ENCODE measurements at regions not wholly inside any gene's neighbourhood (a gene's known extent, or its start where the extent isn't known, plus 50 kb on each side); places are given as distances from the start of the nearest gene placed in this dataset.

DNA sequence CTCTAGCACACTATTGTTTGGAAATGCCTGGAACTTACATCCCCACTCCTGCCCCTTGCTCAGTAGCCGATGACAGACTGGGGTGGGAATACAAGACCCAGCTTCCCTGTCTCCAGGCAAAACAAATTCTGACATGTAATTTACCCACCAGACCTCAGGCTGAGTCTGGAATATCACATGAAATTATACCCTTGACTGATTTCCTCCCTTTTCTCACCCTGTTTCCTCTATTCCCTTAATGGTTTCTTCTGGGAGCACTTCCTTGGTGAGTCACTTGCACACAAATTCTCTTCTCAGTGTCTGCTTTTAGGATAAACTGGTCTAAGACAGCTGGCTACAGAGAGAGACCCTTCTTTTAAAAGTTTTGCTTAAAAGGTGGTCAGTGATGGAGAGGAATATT, 65.8 kb upstream of the DIPK2B start (continued):
- TF ChIP-seq ZNF10 (tag by site-specific recombination; IDR thresholded peaks at IDR 0.05), result no peak
- TF ChIP-seq, protein P1, sequence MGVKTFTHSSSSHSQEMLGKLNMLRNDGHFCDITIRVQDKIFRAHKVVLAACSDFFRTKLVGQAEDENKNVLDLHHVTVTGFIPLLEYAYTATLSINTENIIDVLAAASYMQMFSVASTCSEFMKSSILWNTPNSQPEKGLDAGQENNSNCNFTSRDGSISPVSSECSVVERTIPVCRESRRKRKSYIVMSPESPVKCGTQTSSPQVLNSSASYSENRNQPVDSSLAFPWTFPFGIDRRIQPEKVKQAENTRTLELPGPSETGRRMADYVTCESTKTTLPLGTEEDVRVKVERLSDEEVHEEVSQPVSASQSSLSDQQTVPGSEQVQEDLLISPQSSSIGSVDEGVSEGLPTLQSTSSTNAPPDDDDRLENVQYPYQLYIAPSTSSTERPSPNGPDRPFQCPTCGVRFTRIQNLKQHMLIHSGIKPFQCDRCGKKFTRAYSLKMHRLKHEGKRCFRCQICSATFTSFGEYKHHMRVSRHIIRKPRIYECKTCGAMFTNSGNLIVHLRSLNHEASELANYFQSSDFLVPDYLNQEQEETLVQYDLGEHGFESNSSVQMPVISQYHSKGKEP (tag by site-specific recombination; IDR thresholded peaks at IDR 0.05), result no peak

DNA sequence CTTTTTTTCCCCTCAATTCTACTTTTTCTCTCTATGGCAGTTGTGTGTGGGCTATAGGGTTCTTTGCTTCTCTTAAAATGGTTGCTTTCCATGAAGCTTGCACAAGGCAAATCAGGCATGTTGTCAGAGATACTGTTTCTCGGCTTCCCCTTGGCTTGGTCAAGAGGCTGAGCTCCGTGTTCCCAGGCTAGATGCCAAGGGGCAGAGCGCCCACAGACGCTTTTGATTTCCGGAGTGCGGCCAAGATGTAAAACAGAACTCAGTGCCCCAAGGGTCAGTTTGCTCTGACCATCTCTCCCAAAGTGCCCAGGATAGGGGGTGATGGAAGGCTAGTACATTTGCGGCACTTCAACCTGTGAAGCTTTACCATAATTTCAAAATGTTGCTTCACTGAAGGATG, 64.2 kb upstream of the DIPK2B start:
- Histone ChIP-seq H3K36me3 (ENCODE audit: control insufficient read depth in 2 of 2, insufficient read depth in 1 of 2, low read length in 2 of 2) (no peaks in the 10 kb centered on the region), H3K27ac (ENCODE audit: extremely low read depth, low read depth, low read length) (no peak overlapping the region), H3K4me1 (ENCODE audit: control insufficient read depth, insufficient read depth, low read length) (no peaks in the 10 kb centered on the region), H3K9me3 (ENCODE audit: control insufficient read depth, insufficient read depth, low read depth, low read length) (no peaks in the 10 kb centered on the region; the same call in 1 of the 2 replicates), H3K4me3 (ENCODE audit: low read depth, low read length) (no peak overlapping the region)
- no peak for TF ChIP-seq KLF7 (tag by site-specific recombination; IDR thresholded peaks at IDR 0.05; ENCODE audit: borderline replicate concordance)
- TF ChIP-seq, protein P2, sequence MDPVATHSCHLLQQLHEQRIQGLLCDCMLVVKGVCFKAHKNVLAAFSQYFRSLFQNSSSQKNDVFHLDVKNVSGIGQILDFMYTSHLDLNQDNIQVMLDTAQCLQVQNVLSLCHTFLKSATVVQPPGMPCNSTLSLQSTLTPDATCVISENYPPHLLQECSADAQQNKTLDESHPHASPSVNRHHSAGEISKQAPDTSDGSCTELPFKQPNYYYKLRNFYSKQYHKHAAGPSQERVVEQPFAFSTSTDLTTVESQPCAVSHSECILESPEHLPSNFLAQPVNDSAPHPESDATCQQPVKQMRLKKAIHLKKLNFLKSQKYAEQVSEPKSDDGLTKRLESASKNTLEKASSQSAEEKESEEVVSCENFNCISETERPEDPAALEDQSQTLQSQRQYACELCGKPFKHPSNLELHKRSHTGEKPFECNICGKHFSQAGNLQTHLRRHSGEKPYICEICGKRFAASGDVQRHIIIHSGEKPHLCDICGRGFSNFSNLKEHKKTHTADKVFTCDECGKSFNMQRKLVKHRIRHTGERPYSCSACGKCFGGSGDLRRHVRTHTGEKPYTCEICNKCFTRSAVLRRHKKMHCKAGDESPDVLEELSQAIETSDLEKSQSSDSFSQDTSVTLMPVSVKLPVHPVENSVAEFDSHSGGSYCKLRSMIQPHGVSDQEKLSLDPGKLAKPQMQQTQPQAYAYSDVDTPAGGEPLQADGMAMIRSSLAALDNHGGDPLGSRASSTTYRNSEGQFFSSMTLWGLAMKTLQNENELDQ (tag by site-specific recombination; IDR thresholded peaks at IDR 0.05; ENCODE audit: low read depth), result no peak
- no peak for TF ChIP-seq ZNF214 (tag by site-specific recombination; IDR thresholded peaks at IDR 0.05; ENCODE audit: borderline replicate concordance)
- no peak for TF ChIP-seq GLIS1 (tag by site-specific recombination; IDR thresholded peaks at IDR 0.05)
- no peak for TF ChIP-seq ZFP69B (tag by site-specific recombination; IDR thresholded peaks at IDR 0.05)
- TF ChIP-seq ZNF670 (tag by site-specific recombination; IDR thresholded peaks at IDR 0.05; ENCODE audit: low read depth), result no peak
- TF ChIP-seq ZNF776 (tag by site-specific recombination; IDR thresholded peaks at IDR 0.05; ENCODE audit: borderline replicate concordance), result no peak
- no peak for TF ChIP-seq ZNF341 (tag by site-specific recombination; IDR thresholded peaks at IDR 0.05; ENCODE audit: low read depth)
- no peak for TF ChIP-seq TCF7L2 (IDR thresholded peaks at IDR 0.05; ENCODE audit: borderline replicate concordance, low read depth, low read length)
- CTCF ChIA-PET, result no interaction called here
- POLR2A ChIA-PET, result no interaction called here

GRCh38 chrX:45261471-45261870, 60.8 kb upstream of the DIPK2B start:
- TF ChIP-seq ZNF426 (tag by site-specific recombination; IDR thresholded peaks at IDR 0.05) (no peak), ZNF623 (tag by site-specific recombination; IDR thresholded peaks at IDR 0.05) (no peak), ZNF555 (tag by site-specific recombination; conservative IDR thresholded peaks at IDR 0.05) (no peak), MEIS1 (CRISPR knock-in tag; IDR thresholded peaks at IDR 0.05; ENCODE audit: borderline replicate concordance) (no peak), ZNF280C (tag by site-specific recombination; IDR thresholded peaks at IDR 0.05) (no peak), ZNF670 (tag by site-specific recombination; IDR thresholded peaks at IDR 0.05; ENCODE audit: low read depth) (no peak)
- TF ChIP-seq, protein P2 (tag by site-specific recombination; IDR thresholded peaks at IDR 0.05; ENCODE audit: low read depth), result no peak
- no peaks in the 10 kb centered on the region for H3K9me3 ChIP-seq (ENCODE audit: control insufficient read depth, insufficient read depth, low read depth, low read length)
- no peak overlapping the region for H3K27ac ChIP-seq (ENCODE audit: extremely low read depth, low read depth, low read length)
- H3K4me1 ChIP-seq (ENCODE audit: control insufficient read depth, insufficient read depth, low read length), result no peaks in the 10 kb centered on the region
- CTCF ChIA-PET, result no interaction called here
- POLR2A ChIA-PET, result no interaction called here
- H3K4me3 ChIP-seq (ENCODE audit: low read depth, low read length), result no peak overlapping the region
- no peaks in the 10 kb centered on the region for H3K36me3 ChIP-seq (ENCODE audit: control insufficient read depth in 2 of 2, insufficient read depth in 1 of 2, low read length in 2 of 2)

Measured in HEK293 (cell line).